Peyer's patch (tissue), 4 donors: ENCODE measurements at regions not wholly inside any gene's neighbourhood (a gene's known extent, or its start where the extent isn't known, plus 50 kb on each side); places are given as distances from the start of the nearest gene placed in this dataset.

Source experiments
- DNase-seq, 3 donors: peaks; one replicate each; pipeline ENCODE4 v3.0.0-alpha.2; 2017 to 2019
- H3K27ac ChIP-seq, 4 donors: fragments of 200-600 bp; sonication (generic); one replicate each; pipeline ENCODE4 v1.5.1; 2016 to 2019
- H3K27me3 ChIP-seq, 2 donors: fragments of 200-600 bp; sonication (generic); one replicate each; pipeline ENCODE4 v1.5.1; 2019
- H3K36me3 ChIP-seq, 3 donors: fragments of 200-600 bp; sonication (generic); one replicate each; pipeline ENCODE4 v1.5.1; 2016 to 2019
- H3K4me1 ChIP-seq, 4 donors: fragments of 200-600 bp; sonication (generic); one replicate each; pipeline ENCODE4 v1.5.1; 2016 to 2019
- H3K4me3 ChIP-seq, 4 donors: fragments of 200-600 bp; sonication (generic); 1 replicate in 3 of 4; 2 replicates in 1 of 4; pipeline ENCODE4 v1.5.1; 2016 to 2019; ENCODE audit warnings: mild to moderate bottlenecking in 1 of 4
- H3K9me3 ChIP-seq, 4 donors: fragments of 200-600 bp; sonication (generic); one replicate each; pipeline ENCODE4 v1.5.1; 2016 to 2019; ENCODE audit warnings: mild to moderate bottlenecking in 1 of 4
- CTCF ChIP-seq, 6 experiments: fragments of 450-650 bp in 4 of 6; fragments of 200-600 bp in 2 of 6; sonication (generic) in 1 of 6; IDR thresholded peaks; one replicate each; pipeline ENCODE4 v1.5.1; 2017 to 2019; ENCODE audit warnings: antibody characterized with exemption in 6 of 6, mild to moderate bottlenecking in 3 of 6, moderate library complexity in 1 of 6
- POLR2A ChIP-seq, 2 donors: fragments of 450-650 bp; IDR thresholded peaks; one replicate each; pipeline ENCODE4 v1.5.1; 2017; ENCODE audit warnings: antibody characterized with exemption in 2 of 2, mild to moderate bottlenecking in 2 of 2, moderate library complexity in 2 of 2

- DNase-seq: no peak
- Histone ChIP-seq H3K36me3 (no peaks in the 10 kb centered on the region), H3K4me1 (no peaks in the 10 kb centered on the region), H3K27me3 (no peaks in the 10 kb centered on the region), H3K4me3 (no peak overlapping the region), H3K9me3 (no peaks in the 10 kb centered on the region), H3K27ac (no peak overlapping the region)
- no peak for TF ChIP-seq CTCF (IDR thresholded peaks at IDR 0.05)
- TF ChIP-seq POLR2A (IDR thresholded peaks at IDR 0.05): no peak
Measured at GRCh38 chr4:159980826-159981468, 878.1 kb downstream of the RAPGEF2 start.

- no peak for DNase-seq
- Histone ChIP-seq H3K27me3 (no peaks in the 10 kb centered on the region), H3K4me1 (no peaks in the 10 kb centered on the region), H3K27ac (no peak overlapping the region), H3K4me3 (no peak overlapping the region), H3K9me3 (no peaks in the 10 kb centered on the region), H3K36me3 (no peaks in the 10 kb centered on the region)
- TF ChIP-seq POLR2A (IDR thresholded peaks at IDR 0.05) (no peak), CTCF (IDR thresholded peaks at IDR 0.05) (no peak)
Measured at GRCh38 chr4:159981469-159981856, 878.6 kb downstream of the RAPGEF2 start.

GRCh38 chr4:159983082-159983481 is 880.2 kb downstream of the RAPGEF2 start:
- Histone ChIP-seq H3K4me3 (no peak overlapping the region), H3K27me3 (no peaks in the 10 kb centered on the region), H3K36me3 (no peaks in the 10 kb centered on the region), H3K27ac (no peak overlapping the region), H3K9me3 (no peaks in the 10 kb centered on the region), H3K4me1 (no peaks in the 10 kb centered on the region)
- TF ChIP-seq CTCF (IDR thresholded peaks at IDR 0.05) (no peak), POLR2A (IDR thresholded peaks at IDR 0.05) (no peak)
- DNase-seq: no peak

GRCh38 chr4:160009656-160010493 is 907.0 kb downstream of the RAPGEF2 start:
- Histone ChIP-seq H3K27ac (no peak overlapping the region), H3K9me3 (no peaks in the 10 kb centered on the region), H3K4me3 (no peak overlapping the region), H3K27me3 (no peaks in the 10 kb centered on the region), H3K36me3 (no peaks in the 10 kb centered on the region), H3K4me1 (no peaks in the 10 kb centered on the region)
- DNase-seq: no peak
- no peak for TF ChIP-seq POLR2A (IDR thresholded peaks at IDR 0.05)
- no peak for TF ChIP-seq CTCF (IDR thresholded peaks at IDR 0.05)

- H3K36me3 ChIP-seq: no peaks in the 10 kb centered on the region
- no peaks in the 10 kb centered on the region for H3K27me3 ChIP-seq
- H3K27ac ChIP-seq: no peak overlapping the region
- H3K4me1 ChIP-seq: no peaks in the 10 kb centered on the region
- TF ChIP-seq CTCF (IDR thresholded peaks at IDR 0.05): no peak
- no peak for TF ChIP-seq POLR2A (IDR thresholded peaks at IDR 0.05)
- DNase-seq: no peak
- no peaks in the 10 kb centered on the region for H3K9me3 ChIP-seq
- H3K4me3 ChIP-seq: no peak overlapping the region
Measured at GRCh38 chr4:160019936-160020335, 917.1 kb downstream of the RAPGEF2 start.
